ENCODE measurements at regions not wholly inside any gene's neighbourhood (a gene's known extent, or its start where the extent isn't known, plus 50 kb on each side); places are given as distances from the start of the nearest gene placed in this dataset.

DNA sequence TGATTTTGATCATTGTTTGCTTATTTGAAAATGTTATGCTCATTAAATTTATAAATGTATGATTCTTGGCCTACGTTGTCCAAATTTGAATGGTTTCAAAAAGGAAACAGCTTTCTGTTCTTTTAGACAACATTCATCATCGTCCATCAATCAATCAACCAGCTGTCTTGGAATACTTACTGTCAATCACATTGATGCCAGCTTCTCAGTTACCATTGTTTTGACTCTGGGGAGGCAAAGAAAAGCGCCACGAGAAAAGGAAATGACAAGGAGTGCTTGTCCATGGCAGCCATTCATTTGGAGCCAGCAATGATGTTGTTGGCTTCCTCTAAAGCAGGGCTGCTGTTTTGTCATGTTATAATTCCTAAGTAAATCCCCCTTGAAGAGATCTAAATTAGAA is 62.2 kb upstream of the TP63 start:
- TF ChIP-seq, protein P1, sequence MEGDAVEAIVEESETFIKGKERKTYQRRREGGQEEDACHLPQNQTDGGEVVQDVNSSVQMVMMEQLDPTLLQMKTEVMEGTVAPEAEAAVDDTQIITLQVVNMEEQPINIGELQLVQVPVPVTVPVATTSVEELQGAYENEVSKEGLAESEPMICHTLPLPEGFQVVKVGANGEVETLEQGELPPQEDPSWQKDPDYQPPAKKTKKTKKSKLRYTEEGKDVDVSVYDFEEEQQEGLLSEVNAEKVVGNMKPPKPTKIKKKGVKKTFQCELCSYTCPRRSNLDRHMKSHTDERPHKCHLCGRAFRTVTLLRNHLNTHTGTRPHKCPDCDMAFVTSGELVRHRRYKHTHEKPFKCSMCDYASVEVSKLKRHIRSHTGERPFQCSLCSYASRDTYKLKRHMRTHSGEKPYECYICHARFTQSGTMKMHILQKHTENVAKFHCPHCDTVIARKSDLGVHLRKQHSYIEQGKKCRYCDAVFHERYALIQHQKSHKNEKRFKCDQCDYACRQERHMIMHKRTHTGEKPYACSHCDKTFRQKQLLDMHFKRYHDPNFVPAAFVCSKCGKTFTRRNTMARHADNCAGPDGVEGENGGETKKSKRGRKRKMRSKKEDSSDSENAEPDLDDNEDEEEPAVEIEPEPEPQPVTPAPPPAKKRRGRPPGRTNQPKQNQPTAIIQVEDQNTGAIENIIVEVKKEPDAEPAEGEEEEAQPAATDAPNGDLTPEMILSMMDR (IDR thresholded peaks at IDR 0.05): no peak
- no peak for TF ChIP-seq POLR2A (IDR thresholded peaks at IDR 0.05)
